Left ventricle myocardium inferior (tissue), 1 donor: ENCODE measurements at regions not wholly inside any gene's neighbourhood (a gene's known extent, or its start where the extent isn't known, plus 50 kb on each side); places are given as distances from the start of the nearest gene placed in this dataset.

ENCODE experiments used
- DNase-seq: peaks from one replicate; pipeline ENCODE4 v3.0.0-alpha.2; 2020
- H3K27ac ChIP-seq: fragments of 200-600 bp; replicated peaks from 2 replicates; pipeline ENCODE4 v1.8.0; 2021
- H3K27me3 ChIP-seq: fragments of 200-600 bp; 2 replicates; pipeline ENCODE4 v1.8.0; 2021; ENCODE audit warnings: low read depth
- H3K36me3 ChIP-seq: fragments of 200-600 bp; 2 replicates; pipeline ENCODE4 v1.8.0; 2021
- H3K4me1 ChIP-seq: fragments of 200-600 bp; 2 replicates; pipeline ENCODE4 v1.8.0; 2021
- H3K4me3 ChIP-seq: fragments of 200-600 bp; 2 replicates; pipeline ENCODE4 v1.8.0; 2021; ENCODE audit warnings: mild to moderate bottlenecking, moderate library complexity
- H3K9me3 ChIP-seq: fragments of 200-600 bp; replicated peaks from 2 replicates; pipeline ENCODE4 v1.8.0; 2021
- intact Hi-C: fragments of 100-400 bp; cut with micrococcal nuclease; formaldehyde crosslinking; loops from one replicate; pipeline ENCODE4 v1.11.0; 2022
- TF ChIP-seq, protein P1 (sequence below): fragments of 200-600 bp; IDR thresholded peaks from 2 replicates; pipeline ENCODE4 v1.8.0; 2021; ENCODE audit warnings: antibody characterized with exemption, mild to moderate bottlenecking, borderline replicate concordance
- donor health status: DM: no; HTN: yes; CAD: no; lungs with severe emphysema.

- intact Hi-C loops: no loop called here
- peaks cover 3% of the 10 kb centered on the region for H3K27me3 ChIP-seq
- DNase-seq: no peak
- no peaks in the 10 kb centered on the region for H3K4me1 ChIP-seq
- no peaks in the 10 kb centered on the region for H3K36me3 ChIP-seq
- H3K9me3 ChIP-seq: no peaks in the 10 kb centered on the region
- TF ChIP-seq, protein P1, sequence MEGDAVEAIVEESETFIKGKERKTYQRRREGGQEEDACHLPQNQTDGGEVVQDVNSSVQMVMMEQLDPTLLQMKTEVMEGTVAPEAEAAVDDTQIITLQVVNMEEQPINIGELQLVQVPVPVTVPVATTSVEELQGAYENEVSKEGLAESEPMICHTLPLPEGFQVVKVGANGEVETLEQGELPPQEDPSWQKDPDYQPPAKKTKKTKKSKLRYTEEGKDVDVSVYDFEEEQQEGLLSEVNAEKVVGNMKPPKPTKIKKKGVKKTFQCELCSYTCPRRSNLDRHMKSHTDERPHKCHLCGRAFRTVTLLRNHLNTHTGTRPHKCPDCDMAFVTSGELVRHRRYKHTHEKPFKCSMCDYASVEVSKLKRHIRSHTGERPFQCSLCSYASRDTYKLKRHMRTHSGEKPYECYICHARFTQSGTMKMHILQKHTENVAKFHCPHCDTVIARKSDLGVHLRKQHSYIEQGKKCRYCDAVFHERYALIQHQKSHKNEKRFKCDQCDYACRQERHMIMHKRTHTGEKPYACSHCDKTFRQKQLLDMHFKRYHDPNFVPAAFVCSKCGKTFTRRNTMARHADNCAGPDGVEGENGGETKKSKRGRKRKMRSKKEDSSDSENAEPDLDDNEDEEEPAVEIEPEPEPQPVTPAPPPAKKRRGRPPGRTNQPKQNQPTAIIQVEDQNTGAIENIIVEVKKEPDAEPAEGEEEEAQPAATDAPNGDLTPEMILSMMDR: no peak
- no peak overlapping the region for H3K27ac ChIP-seq
- no peak overlapping the region for H3K4me3 ChIP-seq
Measured at GRCh38 chr4:187268940-187269339, 545.3 kb upstream of the FAT1 start.

DNA sequence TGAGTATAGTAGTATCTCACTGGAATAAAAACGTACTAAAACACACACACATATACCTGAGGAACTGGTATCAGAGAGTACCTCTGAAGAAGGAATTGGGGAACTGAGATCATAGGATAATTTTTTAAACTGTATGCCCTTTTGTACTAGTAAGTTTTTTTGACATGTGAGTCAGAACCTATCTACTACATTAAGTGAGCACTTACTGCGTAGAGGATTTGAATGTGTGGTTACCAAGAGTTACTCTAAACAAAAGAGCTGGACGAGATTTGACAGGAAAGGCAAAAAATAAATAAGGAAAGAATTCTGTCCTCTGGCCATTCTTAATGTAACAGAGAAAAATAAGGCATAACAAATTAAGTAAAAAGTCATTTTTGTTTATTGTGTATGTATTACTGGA lies 546.5 kb upstream of the FAT1 start:
- Histone ChIP-seq H3K36me3 (no peaks in the 10 kb centered on the region), H3K9me3 (no peaks in the 10 kb centered on the region), H3K27me3 (peaks cover 3% of the 10 kb centered on the region), H3K27ac (no peak overlapping the region), H3K4me1 (no peaks in the 10 kb centered on the region), H3K4me3 (no peak overlapping the region)
- intact Hi-C loops: no loop called here
- no peak for DNase-seq
- TF ChIP-seq, protein P1: no peak

DNA sequence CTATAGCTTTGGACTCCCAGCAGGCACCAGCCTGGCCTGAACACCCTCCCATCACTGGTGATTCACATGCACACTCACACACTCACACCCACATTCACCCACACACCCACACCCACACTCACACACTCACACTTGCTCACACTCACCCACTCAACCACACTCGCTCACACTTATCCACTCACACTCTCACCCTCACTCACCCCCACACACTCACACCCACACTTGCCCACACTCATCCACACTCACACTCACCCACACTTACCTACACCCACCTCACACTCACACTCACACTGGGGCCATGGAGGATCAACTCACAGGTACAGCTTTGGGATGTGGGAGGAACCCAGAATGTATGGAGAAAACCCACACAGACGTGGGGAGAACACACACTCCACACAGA lies 548.2 kb upstream of the FAT1 start:
- TF ChIP-seq, protein P1: no peak
- Histone ChIP-seq H3K27me3 (peaks cover 3% of the 10 kb centered on the region), H3K27ac (no peak overlapping the region), H3K36me3 (no peaks in the 10 kb centered on the region), H3K9me3 (no peaks in the 10 kb centered on the region), H3K4me1 (no peaks in the 10 kb centered on the region), H3K4me3 (no peak overlapping the region)
- no peak for DNase-seq
- intact Hi-C loops: no loop called here

GRCh38 chr4:187274153-187274552 lies 550.5 kb upstream of the FAT1 start:
- TF ChIP-seq, protein P1: no peak
- H3K36me3 ChIP-seq: no peaks in the 10 kb centered on the region
- DNase-seq: no peak
- H3K27ac ChIP-seq: no peak overlapping the region
- intact Hi-C loops: no loop called here
- H3K27me3 ChIP-seq: no peaks in the 10 kb centered on the region
- no peak overlapping the region for H3K4me3 ChIP-seq
- no peaks in the 10 kb centered on the region for H3K4me1 ChIP-seq
- H3K9me3 ChIP-seq: no peaks in the 10 kb centered on the region

DNA sequence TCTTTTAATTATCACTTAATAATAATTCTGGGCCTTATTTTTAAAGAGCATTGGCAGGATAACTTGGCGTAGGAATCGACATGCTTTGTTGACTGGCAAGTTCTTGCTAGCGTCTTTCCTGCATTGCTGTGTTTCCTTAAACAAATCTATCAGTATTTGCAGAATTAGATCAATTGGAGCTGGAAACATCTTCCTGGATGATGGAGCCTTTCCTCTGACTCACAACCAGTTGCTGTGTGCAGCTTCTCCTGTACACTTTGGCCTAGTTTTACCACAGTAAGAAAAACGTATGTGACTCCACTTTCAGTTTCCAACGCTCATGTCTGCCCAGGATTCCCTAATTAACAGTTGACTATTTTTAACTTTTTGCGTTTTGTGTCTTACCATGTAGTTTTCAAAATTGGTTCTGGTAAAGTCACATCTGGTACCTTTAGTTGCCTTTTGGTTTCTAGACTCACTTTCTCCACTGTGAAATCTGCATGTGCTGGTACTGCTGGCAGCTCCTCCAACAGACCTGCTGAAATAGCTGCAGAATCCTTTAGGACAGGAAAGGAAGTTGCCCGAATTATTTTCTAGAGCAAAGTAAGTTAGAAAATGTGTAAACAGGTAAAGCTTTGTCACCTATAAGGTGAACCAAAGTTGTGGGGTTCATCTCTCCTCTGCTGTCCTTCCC lies 553.2 kb upstream of the FAT1 start:
- intact Hi-C loops: no loop called here
- H3K27ac ChIP-seq: no peak overlapping the region
- no peaks in the 10 kb centered on the region for H3K4me1 ChIP-seq
- TF ChIP-seq, protein P1: no peak
- DNase-seq: no peak
- H3K27me3 ChIP-seq: no peaks in the 10 kb centered on the region
- no peaks in the 10 kb centered on the region for H3K36me3 ChIP-seq
- H3K9me3 ChIP-seq: no peaks in the 10 kb centered on the region
- no peak overlapping the region for H3K4me3 ChIP-seq
